ENCODE measurements at regions not wholly inside any gene's neighbourhood (a gene's known extent, or its start where the extent isn't known, plus 50 kb on each side); places are given as distances from the start of the nearest gene placed in this dataset.
"Not testable (repeated sequence)": the region's sequence is repeated elsewhere in the genome, so short reads cannot be mapped to it uniquely, and the experiment has no call there.

DNA sequence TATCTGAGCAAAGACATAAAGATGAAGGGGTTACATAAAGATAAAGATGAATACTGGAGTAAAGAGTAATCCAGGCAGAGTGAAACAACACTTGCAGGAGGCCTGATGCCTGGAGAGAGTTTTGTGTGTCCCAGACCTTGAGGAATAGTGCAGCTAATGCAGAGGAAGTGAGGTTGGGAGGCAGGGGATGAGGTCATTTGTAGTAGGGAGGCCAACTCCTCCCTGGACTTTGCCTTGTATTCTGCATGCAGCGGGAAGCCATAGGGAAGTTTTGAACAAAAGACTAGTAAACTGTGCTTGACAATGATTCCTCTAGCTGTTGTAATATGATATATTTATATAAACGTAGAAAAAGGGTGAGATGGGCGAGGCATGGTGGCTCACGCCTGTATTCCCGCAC lies 356.6 kb downstream of the KCNJ2 start:
- DNase-seq, result no peak

DNA sequence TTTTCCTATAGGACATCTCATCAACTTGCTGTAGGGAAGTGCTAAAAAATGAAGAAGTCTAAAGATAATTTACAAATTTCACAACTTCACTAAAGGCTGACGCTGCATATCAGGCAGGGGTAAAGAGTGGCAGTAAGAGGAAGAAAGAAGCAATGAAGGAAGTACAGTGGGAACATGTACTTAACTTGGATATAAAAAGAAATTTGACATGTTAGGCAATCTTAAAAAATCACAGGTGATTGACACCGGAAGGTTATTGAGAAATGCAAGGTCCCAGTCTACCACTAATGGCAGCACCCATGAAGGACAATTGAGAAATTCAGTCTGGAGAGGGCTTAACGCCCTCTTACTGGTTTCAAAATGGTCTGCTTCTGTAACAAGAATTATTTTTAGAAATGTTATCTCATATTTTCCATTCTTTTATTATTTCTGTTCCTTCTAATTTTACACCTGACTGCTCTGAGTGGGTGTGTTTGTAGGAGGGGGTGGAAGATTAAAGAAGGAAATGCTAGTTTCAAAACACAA lies 358.1 kb downstream of the KCNJ2 start:
- no peak for DNase-seq

DNA sequence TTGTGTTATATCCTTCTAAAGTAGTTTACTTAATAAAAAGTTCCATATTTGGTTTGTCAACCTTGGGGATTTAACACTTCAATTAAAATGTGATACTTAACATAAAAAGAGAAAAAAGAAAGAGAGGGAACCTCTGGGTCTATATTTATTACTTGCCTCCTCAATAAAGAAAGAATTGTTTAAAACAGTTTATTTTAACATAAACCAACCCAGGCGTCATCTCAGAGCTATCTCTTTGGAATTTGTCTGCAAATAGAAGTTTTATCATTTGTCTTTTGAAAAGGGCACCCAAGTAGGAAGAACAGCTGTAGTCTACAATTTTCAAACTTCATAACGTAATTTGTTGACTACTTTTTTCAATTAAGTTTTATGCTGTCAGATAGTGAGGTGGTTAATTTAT lies 364.1 kb downstream of the KCNJ2 start:
- DNase-seq, result no peak

DNA sequence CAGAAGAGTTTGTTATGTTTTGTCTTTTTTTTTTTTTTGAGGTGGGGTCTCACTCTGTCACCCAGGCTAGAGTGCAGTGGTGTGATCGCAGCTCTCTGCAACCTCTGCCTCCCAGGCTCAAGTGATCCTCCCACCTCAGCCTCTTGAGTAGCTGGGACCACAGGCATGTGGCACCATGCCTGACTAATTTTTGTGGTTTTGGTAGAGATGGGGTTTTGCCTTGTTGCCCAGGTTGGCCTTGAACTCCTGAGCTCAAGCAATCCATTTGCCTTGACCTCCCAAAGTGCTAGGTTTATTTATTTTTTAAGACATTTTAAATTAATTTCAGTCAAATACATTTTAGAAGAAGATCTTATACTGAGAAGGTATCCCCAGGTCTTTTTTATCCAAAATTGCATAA lies 366.7 kb downstream of the KCNJ2 start:
- no peak for DNase-seq

DNA sequence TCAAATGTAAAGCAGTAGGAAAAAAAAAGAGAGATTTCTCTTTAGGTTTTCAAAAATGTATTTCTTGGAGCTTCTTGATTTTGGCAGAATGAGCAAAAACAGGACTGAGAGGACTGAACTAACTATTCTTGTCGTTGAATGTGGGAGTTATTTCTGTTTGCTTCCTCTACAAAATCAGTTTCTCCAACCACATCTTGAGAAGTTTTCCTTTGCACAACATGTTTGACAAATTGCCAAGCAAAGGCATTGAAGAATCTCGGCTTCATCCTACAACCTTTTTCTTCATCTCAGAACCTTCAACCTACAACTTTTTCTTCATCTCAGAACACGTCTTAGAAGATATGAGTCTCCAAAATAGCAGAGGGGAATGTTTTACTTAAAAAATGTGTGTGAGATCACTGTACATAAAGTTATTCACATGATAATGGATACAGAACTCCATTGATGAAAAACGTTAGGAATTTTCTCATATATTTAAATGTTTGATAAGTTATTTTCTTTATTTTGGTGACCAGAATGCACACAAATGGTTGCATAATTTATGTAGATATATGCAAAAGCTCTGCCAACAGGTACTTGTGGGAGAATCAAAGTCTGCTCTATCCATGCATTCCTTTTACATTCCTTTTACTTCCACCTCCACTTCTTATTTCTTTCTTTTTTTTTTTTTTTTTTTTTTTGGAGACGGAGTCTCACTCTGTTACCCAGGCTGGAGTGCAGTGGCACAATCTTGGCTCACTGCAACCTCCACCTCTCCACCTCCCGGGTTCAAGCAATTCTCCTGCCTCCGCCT lies 370.0 kb downstream of the KCNJ2 start:
- no peak for DNase-seq

DNA sequence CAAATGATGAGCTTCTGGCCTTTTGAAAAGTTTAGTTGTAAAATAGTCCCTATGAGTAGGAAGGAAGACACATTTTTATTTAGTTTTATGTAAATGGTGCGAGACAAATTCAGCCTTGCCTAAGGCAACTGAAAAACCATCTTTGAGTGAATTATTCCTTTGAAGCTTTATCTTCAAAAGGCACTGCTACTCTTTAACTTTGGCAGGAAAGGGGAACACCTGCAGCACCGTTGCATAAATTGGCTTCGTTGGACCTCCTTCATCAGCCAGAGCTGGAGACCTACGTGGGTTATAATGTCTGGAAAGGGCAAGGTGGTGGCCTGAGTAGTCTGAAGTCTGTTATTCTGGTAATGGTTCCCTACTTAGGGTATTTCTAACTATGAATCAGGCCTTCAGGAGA lies 373.5 kb downstream of the KCNJ2 start:
- no peak for DNase-seq

DNA sequence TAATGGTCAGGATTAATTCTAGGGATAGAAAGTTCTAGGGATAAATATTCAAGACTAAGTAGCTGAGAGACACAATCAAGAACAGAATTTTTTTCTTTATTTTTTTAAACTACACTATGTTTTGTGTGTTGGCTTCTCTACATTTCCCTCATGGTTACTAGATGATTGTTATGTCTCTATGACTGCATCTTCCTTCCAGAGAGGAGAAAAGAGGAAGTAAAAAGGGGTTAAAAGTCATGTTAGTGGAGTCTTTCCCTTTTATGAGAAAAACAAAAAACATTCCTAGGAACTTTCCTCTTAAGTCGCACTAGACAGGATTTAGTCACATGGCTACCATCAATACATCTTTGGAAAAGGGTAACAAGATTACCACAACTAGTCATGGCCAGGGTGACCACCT lies 375.0 kb downstream of the KCNJ2 start:
- DNase-seq, result no peak

DNA sequence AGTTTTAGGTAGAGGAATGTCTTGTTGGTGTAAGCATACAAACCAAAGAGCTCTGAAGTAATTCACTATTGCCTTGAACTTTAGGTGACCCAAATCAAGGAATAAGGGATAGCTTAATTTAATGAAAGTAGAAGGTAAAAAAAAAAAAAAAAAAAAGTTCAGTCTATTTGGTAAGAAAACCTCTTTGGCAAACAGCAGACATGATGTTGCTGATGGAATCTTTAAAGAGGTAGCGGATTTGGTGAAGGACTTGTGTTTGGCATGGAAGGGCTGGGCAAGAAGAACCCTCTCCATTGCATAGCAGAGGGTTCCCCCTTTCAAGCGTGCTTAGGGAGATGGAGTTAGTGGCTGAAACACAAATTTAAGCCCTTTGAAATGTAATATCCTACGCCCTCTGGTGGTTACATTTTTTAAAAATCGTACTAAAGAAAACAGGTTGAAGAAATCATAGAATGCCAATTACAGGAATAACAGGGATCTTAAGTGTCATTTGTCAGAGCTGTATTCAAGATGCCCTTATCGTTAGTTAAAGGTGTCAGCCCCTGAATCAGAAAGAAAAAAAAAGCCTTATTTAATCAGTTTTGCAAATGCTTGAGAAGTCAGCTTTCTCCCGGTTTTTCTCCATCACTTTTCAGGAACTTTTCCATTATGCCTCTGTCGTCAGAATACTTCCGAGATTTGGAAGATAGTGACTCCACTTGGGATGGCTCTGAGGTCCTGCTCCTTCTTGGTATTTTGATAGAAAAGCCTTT lies 383.1 kb downstream of the KCNJ2 start:
- no peak for DNase-seq

DNA sequence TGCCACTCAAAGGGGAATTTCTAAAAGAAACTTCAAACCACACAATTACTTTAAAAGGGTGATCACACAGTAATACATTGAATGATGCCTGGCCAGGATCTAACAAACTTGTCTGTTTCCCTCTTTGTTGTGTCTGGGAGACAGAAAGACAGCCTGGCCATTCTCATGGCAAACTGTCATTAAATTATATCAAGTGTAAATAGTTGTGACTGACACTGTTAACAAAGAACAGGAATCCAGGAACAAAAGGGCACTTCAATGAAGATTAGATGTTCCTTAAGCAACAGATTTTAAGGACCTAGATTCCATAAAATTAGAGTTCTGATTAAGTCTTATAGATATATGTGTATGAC lies 383.6 kb downstream of the KCNJ2 start:
- no peak for DNase-seq

DNA sequence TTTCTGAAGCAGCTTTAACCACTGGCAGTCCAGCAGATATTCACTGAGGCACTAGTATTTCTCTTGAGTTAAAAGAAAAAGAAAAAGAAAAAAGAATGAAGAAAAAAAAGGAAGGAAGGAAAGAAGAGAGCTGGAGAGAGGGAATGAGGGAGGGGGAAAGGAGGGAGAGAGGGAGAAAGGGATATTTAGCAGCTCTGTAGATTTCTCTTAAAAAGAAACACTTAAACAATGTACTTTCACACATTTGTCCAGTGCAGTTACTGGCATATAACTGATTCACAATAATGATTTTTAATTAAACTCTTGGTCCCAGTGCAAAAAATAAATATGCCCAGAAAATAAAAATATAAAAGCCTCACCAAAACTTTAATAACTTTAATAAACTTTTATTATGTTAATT lies 386.4 kb downstream of the KCNJ2 start:
- DNase-seq, result no peak

DNA sequence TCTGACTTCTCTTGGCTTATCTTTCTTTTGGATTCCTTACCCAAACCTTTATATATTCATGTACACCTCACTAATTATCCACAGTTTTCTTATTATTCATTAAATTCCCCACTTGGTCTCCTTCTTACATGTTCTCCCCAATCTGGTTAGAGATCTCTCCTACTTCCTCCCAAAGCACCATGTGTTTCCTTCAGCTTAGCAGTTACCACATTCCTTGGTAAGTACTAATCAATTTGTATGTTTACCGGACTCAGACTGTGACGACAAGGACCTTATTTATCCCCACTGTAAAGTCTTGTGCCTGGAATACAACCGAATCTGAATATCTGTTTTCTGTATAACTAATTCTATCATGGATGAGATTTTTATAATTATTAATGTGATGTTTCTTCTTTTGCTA lies 389.5 kb downstream of the KCNJ2 start:
- no peak for DNase-seq

DNA sequence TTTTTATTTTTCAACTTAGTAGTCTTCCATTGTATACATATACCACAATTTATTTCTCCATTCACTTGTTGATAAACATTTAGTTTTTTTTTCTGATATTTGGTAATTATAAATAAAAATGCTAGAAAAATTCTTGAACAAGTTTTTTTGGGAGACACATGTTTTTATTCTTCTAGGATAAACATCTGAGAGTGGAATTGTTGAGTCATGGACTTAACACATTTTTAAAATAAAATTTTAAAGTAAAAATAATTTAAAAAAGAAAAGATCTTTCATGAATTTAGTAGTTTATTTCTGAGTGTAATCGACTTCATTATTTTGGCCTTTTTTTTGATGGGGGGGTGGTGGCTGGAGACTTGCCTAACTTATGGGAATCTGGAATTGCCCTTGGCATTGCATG lies 391.1 kb downstream of the KCNJ2 start:
- no peak for DNase-seq

DNA sequence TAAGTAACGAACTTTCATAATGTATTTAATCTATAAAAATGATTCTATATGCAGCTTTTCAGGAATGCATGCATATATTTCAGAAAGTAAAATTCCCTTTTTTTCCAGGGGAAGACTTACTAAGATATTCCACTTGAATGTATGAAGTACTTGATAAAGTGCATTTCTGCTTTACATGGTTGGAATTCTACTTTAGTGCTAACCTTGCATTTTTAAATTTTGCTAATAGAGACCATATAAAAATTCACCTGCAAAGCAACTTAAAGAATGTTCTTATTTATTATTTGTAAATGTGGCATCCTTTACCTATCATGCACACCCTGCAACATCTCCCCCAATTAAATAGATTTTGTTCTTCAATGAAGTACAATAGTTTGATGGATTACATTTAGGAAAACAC lies 392.8 kb downstream of the KCNJ2 start:
- no peak for DNase-seq

DNA sequence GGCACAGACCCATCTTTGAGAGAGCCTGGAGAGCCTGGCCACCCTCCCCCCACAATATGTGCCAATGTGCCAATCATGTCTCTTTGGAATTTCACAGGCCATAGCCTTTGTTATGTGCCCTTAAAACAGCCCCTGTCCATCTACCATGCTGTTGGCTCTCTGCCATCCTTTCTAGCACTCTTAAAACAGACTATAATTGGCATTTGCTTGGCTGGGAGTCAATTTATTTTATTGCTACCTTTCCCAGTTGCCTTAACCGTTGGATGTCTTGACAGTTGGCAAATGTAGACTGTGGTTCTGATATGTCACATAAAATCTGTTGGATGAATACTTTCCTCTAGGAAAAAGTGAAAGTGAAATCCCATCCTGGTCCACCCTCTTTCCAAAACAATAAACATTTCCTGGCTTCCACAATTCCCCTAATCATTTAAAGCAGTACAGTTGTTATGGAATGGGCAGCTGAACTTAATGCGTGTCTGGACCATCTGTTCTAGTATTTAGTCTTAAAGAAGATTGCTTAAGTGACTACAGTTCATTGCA lies 394.0 kb downstream of the KCNJ2 start:
- DNase-seq, result no peak

DNA sequence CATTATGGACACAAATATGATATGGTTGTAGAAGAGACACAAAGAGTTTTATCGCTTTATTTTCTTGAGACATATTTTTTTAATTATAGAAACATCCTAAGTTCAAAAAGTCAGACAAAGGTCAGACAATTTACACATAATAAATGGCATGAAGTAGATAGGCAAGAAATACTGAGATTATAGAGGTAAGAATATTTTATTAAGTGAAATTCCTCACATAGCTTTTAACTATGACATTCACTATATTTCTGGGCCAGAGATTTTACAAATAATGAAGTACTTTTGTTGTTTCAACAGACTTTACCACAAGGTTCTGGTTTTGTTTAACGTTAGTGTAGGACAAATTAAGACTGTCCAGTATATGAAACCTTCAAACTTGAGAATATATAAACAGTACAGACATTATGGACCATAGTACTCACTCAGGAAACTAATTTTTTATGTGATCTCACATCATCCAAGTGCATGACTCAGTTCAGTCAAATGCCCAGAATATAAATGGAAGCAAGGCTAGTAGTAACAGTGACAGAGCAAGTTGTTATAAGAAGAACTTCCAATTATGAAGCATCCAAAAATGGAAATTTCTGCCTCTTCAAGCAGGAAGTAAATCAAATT lies 394.8 kb downstream of the KCNJ2 start:
- no peak for DNase-seq

DNA sequence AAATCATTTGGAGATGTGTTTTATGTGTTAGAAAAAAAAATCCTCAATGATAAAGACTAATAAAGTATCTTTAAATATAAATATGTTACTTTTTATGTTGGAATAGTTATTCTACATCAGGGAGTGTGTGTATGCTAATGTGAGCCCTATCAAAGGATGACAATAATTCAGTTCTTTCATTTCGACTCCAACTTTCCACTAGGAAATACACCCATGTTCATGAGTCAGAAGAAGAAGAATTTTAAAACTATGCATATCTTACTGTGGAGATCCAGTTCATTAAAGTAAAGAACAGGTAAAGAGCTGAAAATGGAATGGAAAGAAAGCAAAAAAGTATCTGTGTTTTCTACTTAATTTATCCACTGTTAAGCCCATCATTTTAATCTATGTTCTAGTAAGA lies 399.8 kb downstream of the KCNJ2 start:
- no peak for DNase-seq

DNA sequence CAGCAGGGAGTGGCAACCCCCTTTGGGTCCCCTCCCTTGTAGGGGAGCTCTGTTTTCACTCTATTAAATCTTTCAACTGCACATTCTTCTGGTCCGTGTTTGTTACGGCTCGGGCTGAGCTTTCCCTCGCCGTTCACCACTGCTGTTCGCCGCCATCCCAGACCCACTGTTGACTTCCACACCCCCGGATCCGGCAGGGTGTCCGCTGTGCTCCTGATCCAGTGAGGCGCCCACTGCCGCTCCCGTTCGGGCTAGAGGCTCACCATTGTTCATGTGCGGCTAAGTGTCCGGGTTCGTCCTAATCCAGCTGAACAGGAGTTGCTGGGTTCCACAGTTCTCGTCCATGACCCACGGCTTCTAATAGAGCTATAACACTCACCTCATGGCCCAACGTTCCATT lies 408.1 kb downstream of the KCNJ2 start:
- no peak for DNase-seq

DNA sequence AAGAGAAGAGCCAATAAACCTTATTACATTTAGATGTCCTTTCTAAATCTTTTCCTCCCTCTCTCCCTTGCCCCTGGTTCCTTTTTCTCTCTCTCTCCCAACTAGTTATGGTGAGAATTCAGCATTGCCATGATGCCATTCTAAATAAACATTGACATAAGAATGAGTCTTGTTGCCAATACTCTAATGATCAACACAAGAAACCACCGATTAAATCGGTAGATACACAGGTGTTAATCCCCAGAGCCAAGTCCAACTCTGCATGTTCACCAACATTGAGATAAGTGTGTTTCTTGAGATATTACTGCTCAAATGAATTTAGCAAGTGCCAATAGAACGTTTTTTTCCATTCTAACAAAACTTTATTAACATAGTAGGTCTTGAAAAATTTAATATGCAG lies 412.1 kb downstream of the KCNJ2 start:
- no peak for DNase-seq

DNA sequence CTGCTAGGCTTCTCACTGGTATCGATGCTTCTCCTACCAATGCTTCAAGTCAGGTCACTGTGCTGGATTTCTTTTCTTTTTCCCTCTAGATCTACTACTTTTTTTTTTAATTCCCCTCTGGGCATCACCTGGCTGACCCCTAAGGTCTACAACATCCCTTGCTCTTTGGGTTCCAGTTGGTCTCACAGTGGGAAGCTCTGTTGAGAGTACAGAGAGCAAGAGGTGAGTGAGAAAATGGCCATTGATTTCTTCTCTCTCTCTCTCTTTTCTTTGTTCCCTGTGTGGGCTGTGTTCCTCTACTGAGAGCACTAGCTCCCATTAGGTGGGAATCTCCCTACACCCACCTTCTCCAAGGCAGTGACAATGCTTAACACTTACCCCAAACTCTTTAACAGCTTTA lies 413.4 kb downstream of the KCNJ2 start:
- no peak for DNase-seq

DNA sequence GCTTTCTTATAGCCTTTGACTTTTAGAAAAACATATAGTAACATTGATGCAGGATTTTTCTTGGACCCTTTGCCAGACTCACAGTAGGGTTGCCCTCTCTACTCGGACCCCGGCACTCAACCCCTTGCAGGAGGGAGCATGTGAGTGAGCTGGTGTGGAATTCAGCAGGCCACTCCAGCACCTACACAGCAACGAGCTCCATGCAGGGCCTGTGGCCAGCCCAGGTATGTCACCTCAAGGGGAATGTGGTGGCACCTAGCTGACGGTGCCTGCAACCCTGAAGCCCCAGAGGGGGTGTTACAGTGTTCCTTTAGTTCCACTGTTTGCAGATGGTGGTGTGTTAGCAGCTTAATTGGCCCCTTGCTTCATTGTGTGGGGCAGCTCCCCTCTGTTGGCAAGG lies 414.9 kb downstream of the KCNJ2 start:
- no peak for DNase-seq

DNA sequence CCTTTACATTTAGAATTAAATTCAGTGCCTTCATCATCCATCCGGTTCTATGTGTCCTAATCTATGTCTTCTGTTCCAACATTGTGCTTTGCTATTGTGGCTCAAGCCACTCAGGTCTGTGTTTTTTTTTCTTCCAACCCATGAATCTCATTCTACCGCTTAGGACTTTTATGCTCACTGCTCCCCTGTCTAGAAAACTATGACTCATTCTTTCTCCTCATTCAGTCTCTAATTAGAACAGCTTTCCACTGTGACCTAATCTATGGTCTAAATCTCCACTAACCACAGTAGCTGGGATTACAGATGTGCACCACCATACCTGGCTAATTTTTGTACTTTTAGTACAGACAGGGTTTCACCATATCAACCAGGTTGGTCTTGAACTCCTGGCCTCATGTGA lies 418.7 kb downstream of the KCNJ2 start:
- no peak for DNase-seq

DNA sequence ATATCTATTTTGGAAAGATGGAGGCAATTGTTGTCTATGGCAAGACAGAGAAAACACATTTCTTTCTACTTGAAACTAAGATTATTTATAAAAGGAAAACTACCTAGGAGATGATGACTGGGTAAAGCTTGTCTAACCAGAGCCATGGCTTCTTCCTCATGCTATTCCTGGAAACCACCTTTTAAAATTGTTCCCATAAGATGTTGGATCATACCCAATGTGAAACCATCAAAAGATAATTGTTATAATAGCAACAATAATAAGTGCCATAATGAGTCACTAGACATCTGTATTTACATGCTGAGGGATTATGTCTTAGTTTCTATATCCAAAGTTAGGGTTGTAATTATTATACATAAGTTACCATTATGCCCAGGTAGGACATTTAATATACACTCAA lies 428.4 kb downstream of the KCNJ2 start:
- DNase-seq, result no peak

DNA sequence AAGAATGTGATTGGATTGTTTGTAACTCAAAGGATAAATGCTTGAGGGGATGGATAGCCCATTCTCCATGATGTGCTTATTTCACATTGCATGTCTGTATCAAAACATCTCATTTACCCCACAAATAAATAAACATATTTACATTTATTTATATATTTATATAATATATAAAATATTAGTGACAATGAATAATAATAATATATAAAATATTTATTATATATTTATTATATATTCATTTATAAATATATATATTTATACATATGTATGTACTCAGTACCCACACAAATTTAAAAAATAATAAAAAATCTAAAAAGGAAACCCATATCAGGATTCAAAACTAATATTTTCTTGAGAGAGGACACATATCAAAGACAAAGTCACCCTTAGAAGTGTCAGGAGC lies 429.9 kb downstream of the KCNJ2 start:
- no peak for DNase-seq

DNA sequence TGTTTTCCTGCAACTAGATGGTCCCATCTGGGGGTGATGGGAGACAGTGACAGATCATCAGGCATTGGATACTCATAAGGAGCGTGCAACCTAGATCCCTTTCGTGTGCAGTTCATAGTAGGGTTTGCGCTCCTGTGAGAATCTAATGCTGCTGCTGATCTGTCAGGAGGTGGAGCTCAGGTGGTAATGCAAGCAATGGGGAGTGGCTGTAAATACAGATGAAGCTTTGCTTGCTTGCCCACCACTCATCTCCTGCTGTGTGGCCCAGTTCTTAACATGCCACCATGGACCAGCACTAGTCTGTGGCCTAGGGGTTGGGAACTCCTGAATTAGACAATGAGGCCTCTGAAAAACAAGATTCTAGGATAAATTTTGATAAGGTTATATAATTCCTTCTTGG lies 430.6 kb downstream of the KCNJ2 start:
- not testable (repeated sequence) for DNase-seq
